ENCODE measurements at regions not wholly inside any gene's neighbourhood (a gene's known extent, or its start where the extent isn't known, plus 50 kb on each side); places are given as distances from the start of the nearest gene placed in this dataset.

DNA sequence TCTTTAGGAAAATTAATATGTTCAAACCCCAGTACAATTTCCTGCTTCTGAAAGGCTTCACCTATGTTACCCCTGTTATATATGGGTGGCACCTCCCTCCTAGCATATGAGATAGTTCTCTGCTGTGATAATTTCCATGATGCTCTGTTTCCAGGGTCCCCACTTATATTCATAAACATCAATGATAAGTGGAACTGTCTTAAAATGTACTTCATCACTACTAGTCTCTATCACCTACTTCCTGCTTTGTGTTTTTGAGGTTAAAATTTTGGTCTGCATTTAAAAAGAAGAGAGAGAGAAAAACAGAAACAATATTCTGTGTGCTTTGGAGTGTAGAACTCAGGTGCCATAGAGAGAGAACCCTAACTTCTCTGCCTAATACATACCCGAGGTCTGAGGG is 234.7 kb downstream of the HTR1A start:
- no peak overlapping the region for H3K4me2 ChIP-seq (ENCODE audit: insufficient read depth in 1 of 2, low read depth in 2 of 2, low read length in 2 of 2)
- peaks cover 0 to 3% (median 0%) of the 10 kb centered on the region in 4 experiments; a peak in 2 of 7 replicates for H3K4me1 ChIP-seq (replicated peaks in 1 of 4; ENCODE audit: control insufficient read depth in 3 of 4, insufficient read depth in 4 of 4, low read length in 3 of 4)
- H3K36me3 ChIP-seq (ENCODE audit: control insufficient read depth in 2 of 4, insufficient read depth in 4 of 4, low read length in 3 of 4) = no peaks in the 10 kb centered on the region
- CTCF ChIA-PET (ENCODE audit: partially characterized antibody) = no interaction called here
- H3K27me3 ChIP-seq (replicated peaks in 1 of 4; ENCODE audit: control insufficient read depth in 3 of 4, extremely low read depth in 1 of 4, insufficient read depth in 3 of 4, low read length in 3 of 4) = no peaks in the 10 kb centered on the region
- H2BK120ac ChIP-seq (replicated peaks; ENCODE audit: low read depth, low read length) = no peak overlapping the region
- H2BK12ac ChIP-seq (ENCODE audit: low read depth, low read length) = no peak overlapping the region
- no peak overlapping the region for H3K56ac ChIP-seq (replicated peaks; ENCODE audit: insufficient read length, low read depth, low read length)
- no peak overlapping the region for H4K5ac ChIP-seq (ENCODE audit: insufficient read length, low read depth, low read length)
- POLR2A ChIA-PET (ENCODE audit: partially characterized antibody) = no interaction called here
- H2BK20ac ChIP-seq (ENCODE audit: low read length) = no peak overlapping the region
- H3K4ac ChIP-seq (replicated peaks; ENCODE audit: insufficient read length, low read depth, low read length) = no peak overlapping the region
- H3K23me2 ChIP-seq (ENCODE audit: low read depth, low read length) = no peaks in the 10 kb centered on the region
- no peaks in the 10 kb centered on the region for H4K20me1 ChIP-seq (replicated peaks in 1 of 2; ENCODE audit: control insufficient read depth in 1 of 2, insufficient read depth in 2 of 2, low read length in 2 of 2)
- FAIRE-seq (no peak), DNase-seq (ENCODE audit: low read depth in 1 of 2, low spot score in 2 of 2) (no peak)
- no peak overlapping the region for H2BK5ac ChIP-seq (ENCODE audit: low read depth, low read length)
- H3K27ac ChIP-seq (ENCODE audit: low read depth, low read length) = no peak overlapping the region
- H3K14ac ChIP-seq (ENCODE audit: insufficient read length) = no peak overlapping the region
- H3K9ac ChIP-seq (replicated peaks in 1 of 4; ENCODE audit: extremely low read depth in 1 of 4, low read depth in 3 of 4, low read length in 3 of 4) = no peak overlapping the region
- no peak overlapping the region for H3K23ac ChIP-seq (ENCODE audit: insufficient read length)
- no peaks in the 10 kb centered on the region for H3K79me2 ChIP-seq (ENCODE audit: control insufficient read depth in 1 of 2, insufficient read depth in 2 of 2, low read length in 2 of 2)
- 86% methylated on average over 1 of the region's 1 CpG; no CpG with 5 or more reads in 1 of the 2 experiments for WGBS, 2 experiments (ENCODE audit: extremely low coverage in 1 of 2, insufficient coverage in 1 of 2, insufficient read length in 1 of 2, insufficient replicate concordance in 2 of 2, low coverage in 1 of 2, low lambda C conversion rate in 2 of 2, missing lambda C conversion rate in 1 of 2)
- H3K18ac ChIP-seq (ENCODE audit: extremely low read depth, low read length) = no peak overlapping the region
- H3K4me3 ChIP-seq (ENCODE audit: extremely low read depth in 1 of 4, insufficient read depth in 2 of 4, low read depth in 3 of 4, low read length in 4 of 4) = no peak overlapping the region
- H3K9me3 ChIP-seq (ENCODE audit: insufficient read depth in 2 of 2, low read depth in 1 of 2, low read length in 1 of 2) = no peaks in the 10 kb centered on the region
- H4K91ac ChIP-seq (replicated peaks; ENCODE audit: insufficient read length, low read length) = no peak overlapping the region
- H2BK15ac ChIP-seq (ENCODE audit: low read length) = no peak overlapping the region
- no peak overlapping the region for H2AFZ ChIP-seq (ENCODE audit: low read length)
- H2AK5ac ChIP-seq (ENCODE audit: low read depth, low read length) = no peak overlapping the region
- H4K8ac ChIP-seq (ENCODE audit: extremely low read depth, insufficient read depth, low read length) = no peak overlapping the region
- no peaks in the 10 kb centered on the region for H3K79me1 ChIP-seq (ENCODE audit: low read depth, low read length)
- TF ChIP-seq CBX5 (IDR thresholded peaks at IDR 0.05; ENCODE audit: low read depth, low read length) (no peak), YY1 (IDR thresholded peaks at IDR 0.05; ENCODE audit: low read depth, low read length) (no peak), CEBPB (IDR thresholded peaks at IDR 0.05; ENCODE audit: low read depth, low read length) (no peak), FOSL1 (IDR thresholded peaks at IDR 0.05; ENCODE audit: insufficient read depth, low read depth, low read length) (no peak), TBP (IDR thresholded peaks at IDR 0.05; ENCODE audit: low read depth, low read length) (no peak), GTF2F1 (IDR thresholded peaks at IDR 0.05; ENCODE audit: borderline replicate concordance, low read depth, low read length) (no peak), CHD1 (IDR thresholded peaks at IDR 0.05; ENCODE audit: low read depth, low read length) (no peak), SP1 (IDR thresholded peaks at IDR 0.05; ENCODE audit: low read depth, low read length) (no peak), CTBP2 (IDR thresholded peaks at IDR 0.05; ENCODE audit: borderline replicate concordance, insufficient read depth, insufficient read length, low read length) (no peak), KDM4A (IDR thresholded peaks at IDR 0.05; ENCODE audit: low read depth, low read length, severe bottlenecking) (no peak)

Data from H1 (cell line).